ENCODE measurements at regions not wholly inside any gene's neighbourhood (a gene's known extent, or its start where the extent isn't known, plus 50 kb on each side); places are given as distances from the start of the nearest gene placed in this dataset.

DNA sequence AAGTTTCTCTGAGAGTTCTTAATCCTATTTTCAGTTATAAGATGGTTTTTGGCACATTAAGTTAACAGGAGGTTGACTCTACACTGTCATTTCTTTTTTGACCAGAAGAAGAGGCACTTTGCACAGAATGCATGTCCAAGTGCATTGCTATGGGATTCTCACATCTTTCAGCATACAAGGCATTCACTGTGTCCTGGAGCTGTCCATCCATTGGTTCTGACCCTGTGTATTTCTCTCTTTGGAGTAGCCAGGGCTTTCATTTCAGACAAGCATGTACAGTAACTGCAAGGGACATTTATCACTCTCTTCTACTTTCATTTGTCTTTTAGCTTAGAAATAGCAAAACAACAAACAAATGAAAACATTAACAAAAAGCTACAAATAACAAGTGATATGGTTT lies 275.1 kb upstream of the IMPG1 start:
- DNase-seq: no peak

DNA sequence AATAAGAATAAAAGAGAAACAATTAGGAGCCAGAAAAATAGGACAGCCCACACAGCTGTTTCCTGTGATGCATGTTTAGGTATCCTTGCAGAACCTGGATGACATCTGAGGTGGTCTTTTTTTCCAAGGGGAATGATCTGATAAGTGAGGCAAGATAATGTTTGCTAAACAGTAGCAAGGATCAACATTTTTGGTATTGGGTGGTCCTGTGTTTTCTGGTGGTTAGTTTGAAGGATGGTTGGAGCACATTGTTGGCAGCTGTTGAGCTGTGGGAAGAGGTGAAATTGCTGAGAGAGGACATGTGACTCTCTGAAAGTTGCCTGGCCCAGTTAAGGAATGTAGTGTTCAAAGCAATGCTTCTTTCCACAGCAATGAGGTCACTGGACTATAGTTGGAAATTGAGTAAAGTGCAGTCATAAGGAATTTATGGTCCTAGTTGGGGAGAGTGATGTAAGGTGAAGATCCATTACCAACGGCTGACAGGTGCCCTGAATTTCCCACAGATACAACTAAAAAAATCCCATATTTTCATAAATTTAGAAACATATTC lies 270.2 kb upstream of the IMPG1 start:
- no peak for DNase-seq

DNA sequence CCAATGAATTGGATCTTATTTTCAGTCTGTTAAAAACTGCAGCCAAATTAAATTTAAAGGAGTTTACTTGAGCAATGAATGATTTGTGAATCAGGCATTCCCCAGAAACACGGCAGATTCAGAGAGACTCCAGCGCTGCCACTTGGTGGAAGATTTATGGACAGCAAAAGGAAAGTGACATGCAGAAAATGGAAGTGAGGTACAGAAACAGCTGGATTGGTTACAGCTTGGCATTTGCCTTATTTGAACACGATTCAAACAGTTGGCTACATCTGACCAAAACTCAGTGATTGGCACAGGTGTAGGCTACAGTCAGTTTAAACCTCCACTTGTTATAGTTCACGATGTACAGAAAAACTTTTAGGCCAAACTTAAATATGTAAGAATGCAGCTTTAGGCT lies 257.6 kb upstream of the IMPG1 start:
- DNase-seq: peak; percentile 13

DNA sequence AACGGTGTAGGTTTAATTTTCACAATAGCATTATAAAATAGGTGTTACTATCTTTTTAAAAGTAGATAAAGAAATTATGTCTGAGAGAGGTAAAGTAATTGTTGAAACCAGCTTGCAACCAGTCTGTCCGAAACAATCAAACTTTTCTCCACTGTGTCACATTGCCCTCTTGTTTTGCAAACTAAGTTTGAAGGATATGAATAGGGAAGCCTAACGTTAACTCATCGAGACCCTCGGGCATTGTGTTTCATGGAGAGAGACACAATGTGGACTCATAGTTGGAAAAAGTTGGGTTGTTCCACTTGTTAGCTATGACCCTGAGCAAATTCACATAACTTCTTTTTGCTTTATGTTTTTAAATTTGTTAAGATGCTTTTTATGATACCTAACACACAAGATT lies 254.4 kb upstream of the IMPG1 start:
- DNase-seq: no peak

All from right hindlimb (tissue), 1 donor.